ENCODE measurements at regions not wholly inside any gene's neighbourhood (a gene's known extent, or its start where the extent isn't known, plus 50 kb on each side); places are given as distances from the start of the nearest gene placed in this dataset.

DNA sequence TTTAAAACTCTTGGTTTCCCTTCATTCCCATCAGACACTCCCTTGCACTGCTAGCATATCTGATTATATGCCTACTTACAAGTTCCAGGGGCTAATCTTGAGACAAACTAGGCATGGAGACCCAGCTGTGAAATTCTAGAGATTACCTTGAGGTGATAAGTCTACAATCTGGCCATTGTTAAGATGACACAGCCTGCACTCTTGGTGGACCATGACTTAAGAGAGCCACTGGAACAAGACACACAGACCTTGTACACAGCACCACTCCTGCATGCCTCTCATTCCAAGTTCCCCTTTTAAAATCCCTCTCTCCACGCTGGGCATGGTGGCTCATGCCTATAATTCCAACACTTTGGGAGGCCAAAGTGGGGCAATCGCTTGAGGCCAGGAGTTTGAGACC, 387.2 kb upstream of the DCC start:
- H3K27ac ChIP-seq (ENCODE audit: low read depth in 1 of 2, low read length in 2 of 2) = no peak overlapping the region
- no peak for ATAC-seq (ENCODE audit: low FRiP score)
- H3K9me3 ChIP-seq (ENCODE audit: control insufficient read depth, low read length) = peaks cover 1% of the 10 kb centered on the region
- no peaks in the 10 kb centered on the region for H3K4me1 ChIP-seq (ENCODE audit: control insufficient read depth in 1 of 2, insufficient read depth in 2 of 2, low read length in 2 of 2)
- no peaks in the 10 kb centered on the region for H3K36me3 ChIP-seq (ENCODE audit: control insufficient read depth in 1 of 2, insufficient read depth in 2 of 2, low read length in 1 of 2)
- H3K4me3 ChIP-seq (ENCODE audit: low read length in 2 of 2) = no peak overlapping the region
- no peaks in the 10 kb centered on the region for H3K27me3 ChIP-seq (ENCODE audit: control insufficient read depth in 1 of 2, insufficient read depth in 2 of 2, low read length in 1 of 2)
- 66 to 68% methylated on average over 2 of the region's 2 CpGs for WGBS, 2 donors
- intact Hi-C loops (cut with DNase I) = no loop called here
- no peak for DNase-seq

- Histone ChIP-seq H3K27me3 (ENCODE audit: control insufficient read depth in 1 of 2, insufficient read depth in 2 of 2, low read length in 1 of 2) (no peaks in the 10 kb centered on the region), H3K4me3 (ENCODE audit: low read length in 2 of 2) (no peak overlapping the region), H3K4me1 (ENCODE audit: control insufficient read depth in 1 of 2, insufficient read depth in 2 of 2, low read length in 2 of 2) (no peaks in the 10 kb centered on the region), H3K27ac (ENCODE audit: low read depth in 1 of 2, low read length in 2 of 2) (no peak overlapping the region), H3K36me3 (ENCODE audit: control insufficient read depth in 1 of 2, insufficient read depth in 2 of 2, low read length in 1 of 2) (no peaks in the 10 kb centered on the region), H3K9me3 (ENCODE audit: control insufficient read depth, low read length) (peaks cover 1% of the 10 kb centered on the region)
- 70 to 82% methylated on average over 3 of the region's 3 CpGs for WGBS, 2 donors
- intact Hi-C loops (cut with DNase I) = no loop called here
- DNase-seq = no peak
- no peak for ATAC-seq (ENCODE audit: low FRiP score)
These were observed 386.5 kb upstream of the DCC start for GRCh38 chr18:51953521-51953920.

DNA sequence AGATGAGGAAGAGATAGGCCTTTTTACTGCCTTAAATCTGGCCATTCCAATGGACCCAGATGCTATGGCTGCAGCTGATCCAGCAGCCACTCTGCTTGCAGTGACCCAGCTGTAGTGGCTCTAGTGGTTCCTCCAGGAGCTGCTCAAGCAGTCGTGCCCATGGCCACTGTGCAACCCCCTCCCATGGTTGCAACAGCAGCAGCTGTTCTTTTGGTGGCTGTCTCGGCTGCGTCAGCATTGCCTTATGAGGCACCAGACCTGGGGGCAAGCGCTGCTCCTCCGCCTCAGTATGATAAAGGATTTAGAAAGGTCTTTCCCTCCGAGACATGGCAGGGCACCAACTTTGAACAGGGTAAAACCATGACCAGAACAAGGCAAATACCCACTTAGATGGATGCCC, 384.9 kb upstream of the DCC start:
- no peak overlapping the region for H3K27ac ChIP-seq (ENCODE audit: low read depth in 1 of 2, low read length in 2 of 2)
- H3K4me1 ChIP-seq (ENCODE audit: control insufficient read depth in 1 of 2, insufficient read depth in 2 of 2, low read length in 2 of 2) = no peaks in the 10 kb centered on the region
- ATAC-seq (ENCODE audit: low FRiP score) (no peak), DNase-seq (no peak)
- intact Hi-C loops (cut with DNase I) = no loop called here
- peaks cover 1% of the 10 kb centered on the region for H3K9me3 ChIP-seq (ENCODE audit: control insufficient read depth, low read length)
- H3K36me3 ChIP-seq (ENCODE audit: control insufficient read depth in 1 of 2, insufficient read depth in 2 of 2, low read length in 1 of 2) = no peaks in the 10 kb centered on the region
- 74 to 83% methylated on average over 6 of the region's 6 CpGs for WGBS, 2 donors
- H3K4me3 ChIP-seq (ENCODE audit: low read length in 2 of 2) = no peak overlapping the region
- H3K27me3 ChIP-seq (ENCODE audit: control insufficient read depth in 1 of 2, insufficient read depth in 2 of 2, low read length in 1 of 2) = no peaks in the 10 kb centered on the region

DNA sequence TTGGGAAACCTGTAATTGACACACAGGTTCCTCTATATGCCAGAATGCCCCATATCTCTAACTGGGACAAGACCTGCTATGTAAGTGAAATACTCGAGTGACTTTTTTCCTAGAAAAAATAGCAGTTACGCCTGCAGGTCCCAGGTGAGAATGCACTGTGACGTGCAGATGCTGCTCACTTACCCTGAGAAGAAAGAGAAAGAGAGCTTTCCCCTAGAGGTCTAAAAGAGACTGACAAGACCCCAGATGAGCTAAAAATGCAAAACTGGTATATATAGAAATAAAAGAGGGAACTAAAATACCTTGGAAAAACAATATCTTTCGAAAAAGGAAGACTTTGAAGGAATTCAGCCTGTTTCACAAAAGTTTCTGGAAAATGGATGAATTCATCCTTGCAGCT, 383.0 kb upstream of the DCC start:
- intact Hi-C loops (cut with DNase I) = no loop called here
- whole genome bisulfite sequencing, 2 donors = 79 to 85% methylated on average over 4 of the region's 4 CpGs

GRCh38 chr18:51980101-51980500, 359.9 kb upstream of the DCC start:
- ATAC-seq (ENCODE audit: low FRiP score) (no peak), DNase-seq (no peak)
- Histone ChIP-seq H3K4me1 (ENCODE audit: control insufficient read depth in 1 of 2, insufficient read depth in 2 of 2, low read length in 2 of 2) (no peaks in the 10 kb centered on the region), H3K36me3 (ENCODE audit: control insufficient read depth in 1 of 2, insufficient read depth in 2 of 2, low read length in 1 of 2) (no peaks in the 10 kb centered on the region), H3K4me3 (ENCODE audit: low read length in 2 of 2) (no peak overlapping the region), H3K27ac (ENCODE audit: low read depth in 1 of 2, low read length in 2 of 2) (no peak overlapping the region), H3K27me3 (ENCODE audit: control insufficient read depth in 1 of 2, insufficient read depth in 2 of 2, low read length in 1 of 2) (no peaks in the 10 kb centered on the region), H3K9me3 (ENCODE audit: control insufficient read depth, low read length) (no peaks in the 10 kb centered on the region)
- intact Hi-C loops (cut with DNase I) = no loop called here
- WGBS, 2 donors = 62 to 69% methylated on average over 3 of the region's 3 CpGs

More for the DNA sequence above, 383.0 kb upstream of the DCC start:
- DNase-seq = no peak
- no peaks in the 10 kb centered on the region for H3K9me3 ChIP-seq (ENCODE audit: control insufficient read depth, low read length)
- no peak overlapping the region for H3K27ac ChIP-seq (ENCODE audit: low read depth in 1 of 2, low read length in 2 of 2)
- H3K4me3 ChIP-seq (ENCODE audit: low read length in 2 of 2) = no peak overlapping the region
- no peak for ATAC-seq (ENCODE audit: low FRiP score)
- no peaks in the 10 kb centered on the region for H3K27me3 ChIP-seq (ENCODE audit: control insufficient read depth in 1 of 2, insufficient read depth in 2 of 2, low read length in 1 of 2)
- H3K4me1 ChIP-seq (ENCODE audit: control insufficient read depth in 1 of 2, insufficient read depth in 2 of 2, low read length in 2 of 2) = no peaks in the 10 kb centered on the region
- H3K36me3 ChIP-seq (ENCODE audit: control insufficient read depth in 1 of 2, insufficient read depth in 2 of 2, low read length in 1 of 2) = no peaks in the 10 kb centered on the region

- Histone ChIP-seq H3K4me1 (ENCODE audit: control insufficient read depth in 1 of 2, insufficient read depth in 2 of 2, low read length in 2 of 2) (no peaks in the 10 kb centered on the region), H3K27ac (ENCODE audit: low read depth in 1 of 2, low read length in 2 of 2) (no peak overlapping the region), H3K9me3 (ENCODE audit: control insufficient read depth, low read length) (peaks cover 1% of the 10 kb centered on the region), H3K27me3 (ENCODE audit: control insufficient read depth in 1 of 2, insufficient read depth in 2 of 2, low read length in 1 of 2) (no peaks in the 10 kb centered on the region), H3K36me3 (ENCODE audit: control insufficient read depth in 1 of 2, insufficient read depth in 2 of 2, low read length in 1 of 2) (no peaks in the 10 kb centered on the region), H3K4me3 (ENCODE audit: low read length in 2 of 2) (no peak overlapping the region)
- intact Hi-C loops (cut with DNase I) = no loop called here
- ATAC-seq (ENCODE audit: low FRiP score) (no peak), DNase-seq (no peak)
- WGBS, 2 donors = 18 to 22% methylated on average over 2 of the region's 2 CpGs
These were observed 351.7 kb upstream of the DCC start for GRCh38 chr18:51988277-51988676.

GRCh38 chr18:51997129-51997528, 342.9 kb upstream of the DCC start:
- no peaks in the 10 kb centered on the region for H3K9me3 ChIP-seq (ENCODE audit: control insufficient read depth, low read length)

GRCh38 chr18:51998066-51998465, 341.9 kb upstream of the DCC start:
- Histone ChIP-seq H3K36me3 (ENCODE audit: control insufficient read depth in 1 of 2, insufficient read depth in 2 of 2, low read length in 1 of 2) (no peaks in the 10 kb centered on the region), H3K4me1 (ENCODE audit: control insufficient read depth in 1 of 2, insufficient read depth in 2 of 2, low read length in 2 of 2) (no peaks in the 10 kb centered on the region), H3K4me3 (ENCODE audit: low read length in 2 of 2) (no peak overlapping the region), H3K27ac (ENCODE audit: low read depth in 1 of 2, low read length in 2 of 2) (no peak overlapping the region), H3K27me3 (ENCODE audit: control insufficient read depth in 1 of 2, insufficient read depth in 2 of 2, low read length in 1 of 2) (no peaks in the 10 kb centered on the region), H3K9me3 (ENCODE audit: control insufficient read depth, low read length) (no peaks in the 10 kb centered on the region)
- intact Hi-C loops (cut with DNase I) = no loop called here
- WGBS, 2 donors = 74 to 80% methylated on average over 3 of the region's 3 CpGs
- ATAC-seq (ENCODE audit: low FRiP score) (no peak), DNase-seq (no peak)

More at GRCh38 chr18:51997129-51997528, 342.9 kb upstream of the DCC start:
- intact Hi-C loops (cut with DNase I) = no loop called here
- no peaks in the 10 kb centered on the region for H3K36me3 ChIP-seq (ENCODE audit: control insufficient read depth in 1 of 2, insufficient read depth in 2 of 2, low read length in 1 of 2)
- 71 to 74% methylated on average over 2 of the region's 2 CpGs for WGBS, 2 donors
- H3K4me1 ChIP-seq (ENCODE audit: control insufficient read depth in 1 of 2, insufficient read depth in 2 of 2, low read length in 2 of 2) = no peaks in the 10 kb centered on the region
- DNase-seq = no peak
- ATAC-seq (ENCODE audit: low FRiP score) = no peak
- H3K27me3 ChIP-seq (ENCODE audit: control insufficient read depth in 1 of 2, insufficient read depth in 2 of 2, low read length in 1 of 2) = no peaks in the 10 kb centered on the region
- H3K4me3 ChIP-seq (ENCODE audit: low read length in 2 of 2) = no peak overlapping the region
- H3K27ac ChIP-seq (ENCODE audit: low read depth in 1 of 2, low read length in 2 of 2) = no peak overlapping the region

DNA sequence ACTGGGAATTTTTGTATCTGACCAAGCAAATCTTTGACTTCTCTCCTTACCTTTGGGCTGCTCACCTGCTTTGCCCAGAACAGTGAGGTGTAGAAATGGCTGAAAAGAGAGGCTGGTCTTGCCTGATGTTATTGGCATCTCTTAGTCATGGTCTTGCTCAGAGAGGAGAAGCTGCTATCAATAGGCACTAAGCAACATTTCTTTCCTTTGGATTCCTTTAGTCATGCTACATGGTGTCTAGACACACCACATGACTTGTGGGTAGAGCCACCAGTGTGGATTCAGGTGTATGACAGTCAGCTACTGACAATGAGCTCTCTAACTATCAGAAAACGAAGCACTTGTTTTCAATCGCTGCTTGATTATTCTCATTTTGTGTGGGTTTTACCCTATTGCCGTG, 341.3 kb upstream of the DCC start:
- ATAC-seq (ENCODE audit: low FRiP score) = no peak
- 83 to 86% methylated on average over 3 of the region's 3 CpGs for WGBS, 2 donors
- Histone ChIP-seq H3K27ac (ENCODE audit: low read depth in 1 of 2, low read length in 2 of 2) (no peak overlapping the region), H3K27me3 (ENCODE audit: control insufficient read depth in 1 of 2, insufficient read depth in 2 of 2, low read length in 1 of 2) (no peaks in the 10 kb centered on the region), H3K9me3 (ENCODE audit: control insufficient read depth, low read length) (no peaks in the 10 kb centered on the region), H3K36me3 (ENCODE audit: control insufficient read depth in 1 of 2, insufficient read depth in 2 of 2, low read length in 1 of 2) (no peaks in the 10 kb centered on the region), H3K4me1 (ENCODE audit: control insufficient read depth in 1 of 2, insufficient read depth in 2 of 2, low read length in 2 of 2) (no peaks in the 10 kb centered on the region), H3K4me3 (ENCODE audit: low read length in 2 of 2) (no peak overlapping the region)
- no peak for DNase-seq
- intact Hi-C loops (cut with DNase I) = no loop called here
